ENCODE measurements at regions not wholly inside any gene's neighbourhood (a gene's known extent, or its start where the extent isn't known, plus 50 kb on each side); places are given as distances from the start of the nearest gene placed in this dataset.
A peak's percentile ranks its signal among the peaks of the same experiment; 100 is the strongest.

GRCh38 chr10:110432814-110433565, 64.7 kb upstream of the DUSP5 start:
- H3K4me1 ChIP-seq (ENCODE audit: insufficient read depth, low read length): no peaks in the 10 kb centered on the region
- ATAC-seq: no peak
- no peak for FAIRE-seq
- no peak overlapping the region for H3K4me3 ChIP-seq (replicated peaks in 1 of 3; ENCODE audit: insufficient read depth in 1 of 3, low read depth in 2 of 3, low read length in 3 of 3)
- H3K9ac ChIP-seq (ENCODE audit: insufficient read depth, low read depth, low read length): no peak overlapping the region
- no peaks in the 10 kb centered on the region for H3K79me2 ChIP-seq (ENCODE audit: insufficient read depth, low read length)
- in situ Hi-C loops (cut with HindIII; ENCODE audit: extremely low pct_ligation_motif_present, low pct_unique_long_range_greater_than_20kb) (no loop called here), intact Hi-C loops (cut with micrococcal nuclease; ENCODE audit: unreplicated experiment) (no loop called here)
- H3K4me2 ChIP-seq (ENCODE audit: low read depth, low read length): no peak overlapping the region
- ChIA-PET CTCF (ENCODE audit: low intra/inter-chr PET ratio, low total read pairs) (no interaction called here), POLR2A (no interaction called here)
- no peak for DNase-seq (ENCODE audit: low spot score)
- H3K9me3 ChIP-seq (ENCODE audit: low read length): no peaks in the 10 kb centered on the region
- 0% methylated on average over 3 of the region's 4 CpGs for WGBS (ENCODE audit: low lambda C conversion rate)
- H3K27ac ChIP-seq (ENCODE audit: extremely low read length, insufficient read depth, low read length): no peak overlapping the region
- H3K27me3 ChIP-seq (ENCODE audit: control insufficient read depth in 1 of 2, insufficient read depth in 2 of 2, low read length in 2 of 2): peaks cover 2 to 6% of the 10 kb centered on the region in 2 experiments; a peak in 3 of 5 replicates
- H3K36me3 ChIP-seq (replicated peaks in 1 of 2; ENCODE audit: control insufficient read depth in 1 of 2, insufficient read depth in 2 of 2, low read length in 2 of 2): no peaks in the 10 kb centered on the region
- no peak for TF ChIP-seq SMYD3 (CRISPR knock-in tag; IDR thresholded peaks at IDR 0.05)
- 0 out of 2 replicates have a peak, but pooled peaks have one; percentile 31 for TF ChIP-seq ZNF12 (CRISPR knock-in tag; IDR thresholded peaks at IDR 0.05)
- BruUV-seq (replicated peaks): no TSS peak
- H4K20me1 ChIP-seq (ENCODE audit: insufficient read depth, low read length): no peaks in the 10 kb centered on the region
- H2AFZ ChIP-seq (ENCODE audit: low read length): no peak overlapping the region

- intact Hi-C loops (cut with micrococcal nuclease; ENCODE audit: unreplicated experiment): no loop called here
- Histone ChIP-seq H3K9ac (ENCODE audit: insufficient read depth, low read depth, low read length) (no peak overlapping the region), H3K79me2 (ENCODE audit: insufficient read depth, low read length) (no peaks in the 10 kb centered on the region), H4K20me1 (ENCODE audit: insufficient read depth, low read length) (no peaks in the 10 kb centered on the region), H3K4me1 (ENCODE audit: insufficient read depth, low read length) (no peaks in the 10 kb centered on the region), H3K9me3 (ENCODE audit: low read length) (no peaks in the 10 kb centered on the region), H2AFZ (ENCODE audit: low read length) (no peak overlapping the region), H3K36me3 (replicated peaks in 1 of 2; ENCODE audit: control insufficient read depth in 1 of 2, insufficient read depth in 2 of 2, low read length in 2 of 2) (no peaks in the 10 kb centered on the region), H3K27me3 (ENCODE audit: control insufficient read depth in 1 of 2, insufficient read depth in 2 of 2, low read length in 2 of 2) (peaks cover 2 to 6% of the 10 kb centered on the region in 2 experiments; a peak in 3 of 5 replicates), H3K27ac (ENCODE audit: extremely low read length, insufficient read depth, low read length) (no peak overlapping the region), H3K4me3 (replicated peaks in 1 of 3; ENCODE audit: insufficient read depth in 1 of 3, low read depth in 2 of 3, low read length in 3 of 3) (no peak overlapping the region), H3K4me2 (ENCODE audit: low read depth, low read length) (no peak overlapping the region)
- WGBS (ENCODE audit: low lambda C conversion rate): 15% methylated on average over 4 of the region's 9 CpGs
- DNase-seq (ENCODE audit: low spot score) (no peak), ATAC-seq (no peak), FAIRE-seq (no peak)
- in situ Hi-C loops (cut with HindIII; ENCODE audit: extremely low pct_ligation_motif_present, low pct_unique_long_range_greater_than_20kb): no loop called here
- BruUV-seq (replicated peaks): no TSS peak
- ChIA-PET POLR2A (no interaction called here), CTCF (ENCODE audit: low intra/inter-chr PET ratio, low total read pairs) (no interaction called here)
- no peak for TF ChIP-seq SP4 (CRISPR knock-in tag; IDR thresholded peaks at IDR 0.05)
- TF ChIP-seq CBX2 (IDR thresholded peaks at IDR 0.05; ENCODE audit: low read depth, low read length): no peak
- TF ChIP-seq CBX2 (CRISPR knock-in tag; IDR thresholded peaks at IDR 0.05; ENCODE audit: low read depth): no peak
- TF ChIP-seq RBM22 (optimal IDR thresholded peaks at IDR 0.05; ENCODE audit: low read length): no peak
- TF ChIP-seq HNRNPUL1 (IDR thresholded peaks at IDR 0.05; ENCODE audit: low read depth, low read length): no peak
- TF ChIP-seq ZNF7 (CRISPR knock-in tag; IDR thresholded peaks at IDR 0.05): no peak
- TF ChIP-seq ZKSCAN5 (CRISPR knock-in tag; IDR thresholded peaks at IDR 0.05): no peak
- TF ChIP-seq CREB3 (CRISPR knock-in tag; IDR thresholded peaks at IDR 0.05): no peak
- no peak for TF ChIP-seq IKZF5 (CRISPR knock-in tag; IDR thresholded peaks at IDR 0.05)
- TF ChIP-seq ZFP82 (CRISPR knock-in tag; IDR thresholded peaks at IDR 0.05; ENCODE audit: borderline replicate concordance): no peak
- TF ChIP-seq CBX5 (CRISPR knock-in tag; IDR thresholded peaks at IDR 0.05; ENCODE audit: borderline replicate concordance): no peak
- no peak for TF ChIP-seq MNT (IDR thresholded peaks at IDR 0.05)
- TF ChIP-seq SMAD3 (CRISPR knock-in tag; IDR thresholded peaks at IDR 0.05): no peak
- TF ChIP-seq IKZF4 (CRISPR knock-in tag; IDR thresholded peaks at IDR 0.05; ENCODE audit: borderline replicate concordance, low read depth, not compliant biosample characterization): no peak
These were observed 64.0 kb upstream of the DUSP5 start for GRCh38 chr10:110433740-110434139.

Data from HepG2 (cell line).